NCI-H2196 (cell line): ENCODE measurements at regions not wholly inside any gene's neighbourhood (a gene's known extent, or its start where the extent isn't known, plus 50 kb on each side); places are given as distances from the start of the nearest gene placed in this dataset.
"Not testable (repeated sequence)": the region's sequence is repeated elsewhere in the genome, so short reads cannot be mapped to it uniquely, and the experiment has no call there.

Source experiments
- DNase-seq: peaks from one replicate; lab custom pipeline; 2025; ENCODE audit not compliant: unreplicated experiment; lab: John Stamatoyannopoulos, UW

GRCh38 chr10:35835545-35835944 lies 193.4 kb upstream of the FZD8 start:
- DNase-seq, result no peak

- no peak for DNase-seq
Measured at GRCh38 chr10:35834877-35835494, 192.9 kb upstream of the FZD8 start.

GRCh38 chr10:35827783-35828182 lies 185.7 kb upstream of the FZD8 start:
- DNase-seq, result no peak

GRCh38 chr10:35824704-35825103 lies 182.6 kb upstream of the FZD8 start:
- no peak for DNase-seq

GRCh38 chr10:35822316-35822715 lies 180.2 kb upstream of the FZD8 start:
- peak; percentile 17 for DNase-seq

GRCh38 chr10:35821339-35821911 lies 179.3 kb upstream of the FZD8 start:
- DNase-seq, result peak; percentile 1

- DNase-seq, result no peak
Measured at GRCh38 chr10:35819736-35820135, 177.6 kb upstream of the FZD8 start.

- no peak for DNase-seq
Measured at GRCh38 chr10:35819011-35819410, 176.9 kb upstream of the FZD8 start.

- DNase-seq, result not testable (repeated sequence)
Measured at GRCh38 chr10:35817109-35817508, 175.0 kb upstream of the FZD8 start.

- DNase-seq, result no peak
Measured at GRCh38 chr10:35813219-35813618, 171.1 kb upstream of the FZD8 start.

- no peak for DNase-seq
Measured at GRCh38 chr10:35808344-35808743, 166.2 kb upstream of the FZD8 start.

- DNase-seq, result no peak
Measured at GRCh38 chr10:35803046-35803445, 160.9 kb upstream of the FZD8 start.

- DNase-seq, result no peak
Measured at GRCh38 chr10:35797187-35797586, 155.1 kb upstream of the FZD8 start.

GRCh38 chr10:35795131-35795824 lies 153.2 kb upstream of the FZD8 start:
- DNase-seq, result peak; percentile 40

- no peak for DNase-seq
Measured at GRCh38 chr10:35794703-35795102, 152.6 kb upstream of the FZD8 start.

GRCh38 chr10:35792291-35792690 lies 150.2 kb upstream of the FZD8 start:
- no peak for DNase-seq

- no peak for DNase-seq
Measured at GRCh38 chr10:35789996-35790395, 147.9 kb upstream of the FZD8 start.

- no peak for DNase-seq
Measured at GRCh38 chr10:35784751-35785150, 142.7 kb upstream of the FZD8 start.

GRCh38 chr10:35783305-35783838 lies 141.3 kb upstream of the FZD8 start:
- DNase-seq, result no peak

- DNase-seq, result no peak
Measured at GRCh38 chr10:35781643-35782035, 139.5 kb upstream of the FZD8 start.

GRCh38 chr10:35780970-35781642 lies 139.0 kb upstream of the FZD8 start:
- DNase-seq, result no peak

- no peak for DNase-seq
Measured at GRCh38 chr10:35778306-35778705, 136.2 kb upstream of the FZD8 start.
